ENCODE measurements at regions not wholly inside any gene's neighbourhood (a gene's known extent, or its start where the extent isn't known, plus 50 kb on each side); places are given as distances from the start of the nearest gene placed in this dataset.

DNA sequence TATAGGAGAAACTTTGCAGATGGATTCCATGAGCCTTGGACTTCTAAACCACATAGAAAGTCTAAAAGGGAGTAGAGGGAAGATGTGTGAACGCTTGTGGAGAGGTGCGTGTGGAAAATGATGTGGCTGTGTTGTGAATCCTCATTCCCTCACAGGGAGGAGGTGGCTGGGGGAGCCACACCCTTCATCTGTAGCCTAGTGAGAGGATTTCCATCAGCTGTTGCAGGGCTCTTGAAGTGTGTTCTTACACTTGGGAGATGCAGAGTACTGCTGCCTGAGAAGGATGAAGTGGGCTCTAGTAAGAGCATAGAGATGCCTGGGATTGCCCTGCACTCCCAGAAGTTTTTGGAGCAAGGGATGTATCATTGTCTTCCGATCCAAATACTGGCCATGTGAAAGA, 279.6 kb downstream of the QKI start:
- no peak for TF ChIP-seq CTCF (conservative IDR thresholded peaks at IDR 0.05; ENCODE audit: low read length)
- no peak for TF ChIP-seq EZH2phosphoT487 (IDR thresholded peaks at IDR 0.05; ENCODE audit: borderline replicate concordance)
